Vagina (tissue), 2 donors: ENCODE measurements at regions not wholly inside any gene's neighbourhood (a gene's known extent, or its start where the extent isn't known, plus 50 kb on each side); places are given as distances from the start of the nearest gene placed in this dataset.

Experiments used
- CTCF ChIP-seq, 3 experiments: fragments of 450-650 bp in 2 of 3; fragments of 200-600 bp in 1 of 3; sonication (generic) in 1 of 3; IDR thresholded peaks; one replicate each; pipeline ENCODE4 v1.5.1; 2017 to 2019; ENCODE audit warnings: antibody characterized with exemption in 3 of 3, mild to moderate bottlenecking in 2 of 3, moderate library complexity in 2 of 3
- POLR2A ChIP-seq, 2 donors: fragments of 450-650 bp; IDR thresholded peaks; one replicate each; pipeline ENCODE4 v1.6.1; 2017; ENCODE audit warnings: antibody characterized with exemption in 2 of 2, mild to moderate bottlenecking in 2 of 2, moderate library complexity in 2 of 2

GRCh38 chr2:182509216-182509615 is 82.4 kb upstream of the PDE1A start:
- TF ChIP-seq CTCF (IDR thresholded peaks at IDR 0.05) = no peak
- TF ChIP-seq POLR2A (IDR thresholded peaks at IDR 0.05) = no peak
